KMS-11 (cell line): ENCODE measurements at regions not wholly inside any gene's neighbourhood (a gene's known extent, or its start where the extent isn't known, plus 50 kb on each side); places are given as distances from the start of the nearest gene placed in this dataset.

Source experiments
- H2AFZ ChIP-seq: fragments of 200-600 bp; sonication (generic); 2 replicates; pipeline ENCODE4 v1.6.1; 2016; ENCODE audit warnings: antibody characterized with exemption, mixed run types, low read depth
- H3K27ac ChIP-seq: fragments of 200-600 bp; sonication (generic); 2 replicates; pipeline ENCODE4 v1.6.1; 2016; ENCODE audit warnings: mild to moderate bottlenecking, mixed run types
- H3K27me3 ChIP-seq: fragments of 200-600 bp; sonication (generic); 2 replicates; pipeline ENCODE4 v1.6.1; 2017; ENCODE audit warnings: mild to moderate bottlenecking, low read depth, mixed run types, moderate library complexity; ENCODE audit not compliant: insufficient read depth
- H3K36me3 ChIP-seq: fragments of 200-600 bp; sonication (generic); 2 replicates; pipeline ENCODE4 v1.6.1; 2017; ENCODE audit warnings: mild to moderate bottlenecking, mixed run types; ENCODE audit not compliant: insufficient read depth
- H3K4me1 ChIP-seq: fragments of 200-600 bp; sonication (generic); 2 replicates; pipeline ENCODE4 v1.6.1; 2016; ENCODE audit warnings: mild to moderate bottlenecking, low read depth, mixed run types; ENCODE audit not compliant: poor library complexity, severe bottlenecking
- H3K4me2 ChIP-seq: fragments of 200-600 bp; sonication (generic); 2 replicates; pipeline ENCODE4 v1.7.0; 2016; ENCODE audit warnings: mild to moderate bottlenecking, mixed run types
- H3K4me3 ChIP-seq: fragments of 200-600 bp; sonication (generic); IDR thresholded peaks from 2 replicates; pipeline ENCODE4 v1.6.1; 2017; ENCODE audit warnings: low read depth, low read length, mixed read lengths; ENCODE audit not compliant: insufficient read depth
- H3K79me2 ChIP-seq: fragments of 200-600 bp; sonication (generic); 2 replicates; pipeline ENCODE4 v1.6.1; 2016; ENCODE audit warnings: low read depth, mixed run types; ENCODE audit not compliant: insufficient read depth
- H3K9ac ChIP-seq: fragments of 200-600 bp; sonication (generic); 2 replicates; pipeline ENCODE4 v1.6.1; 2016; ENCODE audit warnings: mild to moderate bottlenecking, mixed run types
- H4K20me1 ChIP-seq: fragments of 200-600 bp; sonication (generic); 2 replicates; pipeline ENCODE4 v1.6.1; 2016; ENCODE audit warnings: mild to moderate bottlenecking, mixed run types; ENCODE audit not compliant: insufficient read depth
- TF ChIP-seq, protein P1 (sequence below): fragments of 200-600 bp; sonication (generic); conservative IDR thresholded peaks from 2 replicates; pipeline ENCODE4 v1.6.1; 2017; ENCODE audit warnings: low read depth, mild to moderate bottlenecking, antibody characterized with exemption, low read length, moderate library complexity, mixed read lengths

DNA sequence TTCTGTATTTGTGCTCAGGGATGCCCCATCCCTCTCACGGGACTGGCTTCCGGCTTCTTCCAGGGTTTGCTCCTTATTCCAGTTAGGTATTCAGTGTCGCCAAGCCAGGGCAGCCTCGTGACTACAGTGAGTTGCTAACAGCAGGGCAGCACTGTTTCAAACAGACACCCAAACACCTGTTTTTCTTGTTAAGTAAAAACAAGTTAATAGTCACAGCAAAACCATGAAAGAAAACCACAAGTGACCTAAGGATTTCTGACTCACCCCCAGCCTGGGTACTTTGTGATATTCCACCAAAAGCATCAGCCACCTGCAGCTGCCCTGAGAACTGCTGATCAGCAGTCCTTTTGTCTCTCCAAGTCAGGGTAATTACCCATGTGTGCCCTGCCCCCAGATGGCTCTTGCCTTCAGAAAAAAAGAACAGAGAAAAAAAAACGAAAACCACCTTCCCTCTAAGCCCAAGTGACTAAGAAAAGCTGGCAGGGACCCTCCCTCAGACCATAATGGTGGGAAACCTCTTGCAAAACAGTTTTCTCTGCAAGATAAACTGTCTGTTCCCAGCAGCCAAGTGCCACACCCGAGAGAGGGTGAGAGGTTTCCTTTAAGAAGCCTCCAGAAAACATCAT lies 178.2 kb downstream of the ANAPC1 start:
- Histone ChIP-seq H3K4me1 (peaks cover 97% of the 10 kb centered on the region), H3K9ac (peak overlapping the region; percentile 96), H3K4me3 (no peak overlapping the region), H3K36me3 (no peaks in the 10 kb centered on the region), H3K4me2 (peak overlapping the region; percentile 83), H3K79me2 (no peaks in the 10 kb centered on the region), H3K27ac (peak overlapping the region; percentile 100), H3K27me3 (no peaks in the 10 kb centered on the region), H4K20me1 (no peaks in the 10 kb centered on the region), H2AFZ (no peak overlapping the region)
- TF ChIP-seq, protein P1, sequence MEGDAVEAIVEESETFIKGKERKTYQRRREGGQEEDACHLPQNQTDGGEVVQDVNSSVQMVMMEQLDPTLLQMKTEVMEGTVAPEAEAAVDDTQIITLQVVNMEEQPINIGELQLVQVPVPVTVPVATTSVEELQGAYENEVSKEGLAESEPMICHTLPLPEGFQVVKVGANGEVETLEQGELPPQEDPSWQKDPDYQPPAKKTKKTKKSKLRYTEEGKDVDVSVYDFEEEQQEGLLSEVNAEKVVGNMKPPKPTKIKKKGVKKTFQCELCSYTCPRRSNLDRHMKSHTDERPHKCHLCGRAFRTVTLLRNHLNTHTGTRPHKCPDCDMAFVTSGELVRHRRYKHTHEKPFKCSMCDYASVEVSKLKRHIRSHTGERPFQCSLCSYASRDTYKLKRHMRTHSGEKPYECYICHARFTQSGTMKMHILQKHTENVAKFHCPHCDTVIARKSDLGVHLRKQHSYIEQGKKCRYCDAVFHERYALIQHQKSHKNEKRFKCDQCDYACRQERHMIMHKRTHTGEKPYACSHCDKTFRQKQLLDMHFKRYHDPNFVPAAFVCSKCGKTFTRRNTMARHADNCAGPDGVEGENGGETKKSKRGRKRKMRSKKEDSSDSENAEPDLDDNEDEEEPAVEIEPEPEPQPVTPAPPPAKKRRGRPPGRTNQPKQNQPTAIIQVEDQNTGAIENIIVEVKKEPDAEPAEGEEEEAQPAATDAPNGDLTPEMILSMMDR = no peak; the same call in 1 of the 2 replicates

DNA sequence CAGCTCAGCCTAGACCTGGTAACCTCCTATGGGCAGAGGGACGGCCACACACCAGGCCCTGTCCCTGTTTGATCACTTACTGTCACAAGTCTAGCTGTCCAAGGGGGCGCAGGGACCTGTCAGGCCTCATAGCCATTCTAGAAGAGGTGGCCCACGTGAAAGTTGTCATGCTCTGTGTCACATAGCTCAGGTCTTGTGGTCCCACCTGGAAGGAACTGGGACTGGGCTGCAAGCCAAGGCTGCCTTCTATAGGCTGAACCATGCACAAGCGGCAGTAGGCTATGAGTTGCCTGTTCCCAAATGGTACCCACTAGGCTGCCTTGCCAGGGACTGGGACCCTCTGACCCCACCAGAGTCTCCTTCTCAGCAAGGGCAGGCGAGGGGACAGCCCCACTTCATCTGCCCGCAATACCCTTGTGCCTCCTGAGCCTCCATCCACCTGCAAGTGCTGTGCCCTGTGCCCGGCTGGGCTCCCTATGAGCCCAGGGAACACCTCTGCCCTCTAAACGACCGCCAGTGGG lies 177.5 kb downstream of the ANAPC1 start:
- Histone ChIP-seq H3K9ac (peak overlapping the region; percentile 78), H3K4me2 (peak overlapping the region; percentile 79), H3K4me1 (peaks cover 96% of the 10 kb centered on the region), H3K79me2 (no peaks in the 10 kb centered on the region), H4K20me1 (no peaks in the 10 kb centered on the region), H3K27me3 (no peaks in the 10 kb centered on the region), H2AFZ (no peak overlapping the region), H3K4me3 (no peak overlapping the region), H3K27ac (peak overlapping the region; percentile 100), H3K36me3 (no peaks in the 10 kb centered on the region)
- TF ChIP-seq, protein P1 = no peak; the same call in none of the 2 replicates

DNA sequence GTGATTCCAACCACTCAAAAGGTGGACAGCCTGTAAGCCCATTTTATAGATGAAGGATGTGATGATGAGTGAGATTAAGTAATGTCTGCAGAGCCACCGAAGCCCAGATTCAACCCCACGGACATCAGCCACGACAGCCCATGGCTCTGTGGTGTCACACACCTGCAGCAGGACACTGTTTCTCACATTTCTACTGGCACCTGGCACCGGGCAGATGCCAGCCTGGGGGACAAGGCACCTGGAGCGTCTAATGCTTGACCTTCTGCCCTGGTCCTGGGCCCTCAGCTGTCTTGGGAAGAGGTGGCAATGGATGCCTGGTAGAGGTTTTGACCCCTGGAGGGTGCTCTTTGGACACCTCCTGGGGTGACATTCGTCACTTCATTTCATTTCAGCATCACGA lies 176.3 kb downstream of the ANAPC1 start:
- Histone ChIP-seq H3K27ac (peak overlapping the region; percentile 100), H3K4me1 (peaks cover 85% of the 10 kb centered on the region), H3K36me3 (no peaks in the 10 kb centered on the region), H3K4me2 (peak overlapping the region; percentile 79), H3K4me3 (no peak overlapping the region), H3K27me3 (no peaks in the 10 kb centered on the region), H3K79me2 (no peaks in the 10 kb centered on the region), H3K9ac (no peak overlapping the region), H2AFZ (no peak overlapping the region), H4K20me1 (no peaks in the 10 kb centered on the region)
- TF ChIP-seq, protein P1 = no peak

DNA sequence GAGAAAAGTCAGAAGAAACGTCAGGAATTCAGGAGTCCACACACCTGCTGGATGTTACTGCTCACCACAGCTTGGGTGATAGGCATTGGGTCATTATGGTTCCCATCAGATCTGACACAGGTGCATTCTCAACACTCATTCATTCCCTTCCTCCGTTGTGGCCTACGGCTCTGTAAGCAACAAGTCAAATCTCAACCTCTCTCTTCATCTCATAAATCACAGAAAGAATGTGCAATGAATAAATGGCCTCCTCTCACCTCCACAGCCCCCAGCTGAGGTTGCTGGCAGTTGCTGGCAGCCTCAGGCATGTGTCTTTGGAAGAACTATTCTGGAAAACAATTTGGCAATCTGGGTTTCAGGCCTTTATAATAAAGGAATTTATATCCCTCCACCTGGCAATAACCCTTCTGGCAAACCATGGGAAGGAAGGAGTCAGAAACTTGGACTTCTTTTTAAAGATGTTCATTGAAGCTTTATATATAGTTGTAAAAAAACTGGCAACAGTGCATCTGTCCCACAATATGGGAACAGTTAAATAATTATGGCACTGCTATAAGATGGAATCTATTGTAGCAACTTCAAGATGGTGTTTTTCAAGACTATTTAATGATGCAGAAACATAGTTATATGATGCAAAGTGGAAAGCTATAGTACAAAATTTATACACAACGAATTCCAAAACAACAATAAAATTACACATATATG lies 175.4 kb downstream of the ANAPC1 start:
- TF ChIP-seq, protein P1 = no peak
- peak overlapping the region; percentile 79; the same call in 1 of the 2 replicates for H3K4me2 ChIP-seq
- H3K4me1 ChIP-seq = peaks cover 75% of the 10 kb centered on the region
- H4K20me1 ChIP-seq = no peaks in the 10 kb centered on the region
- H3K36me3 ChIP-seq = no peaks in the 10 kb centered on the region
- peak overlapping the region; percentile 100 for H3K27ac ChIP-seq
- no peak overlapping the region for H2AFZ ChIP-seq
- H3K9ac ChIP-seq = no peak overlapping the region
- no peaks in the 10 kb centered on the region for H3K79me2 ChIP-seq
- no peaks in the 10 kb centered on the region for H3K27me3 ChIP-seq
- no peak overlapping the region for H3K4me3 ChIP-seq
